Endothelial cell of umbilical vein (primary cell): ENCODE measurements at regions not wholly inside any gene's neighbourhood (a gene's known extent, or its start where the extent isn't known, plus 50 kb on each side); places are given as distances from the start of the nearest gene placed in this dataset.

Source experiments
- BruUV-seq: library from RNA; stranded (reverse); fragments of 400-500 nt; replicated peaks from 2 replicates; lab custom pipeline; 2021; lab: Mats Ljungman, UMichigan
- CTCF ChIA-PET: fragments of 300-600, 350-600 bp; sonication (Branson Sonifier 250); formaldehyde crosslinking; loops from one replicate; lab custom pipeline; 2021; ENCODE audit warnings: antibody characterized with exemption, inconsistent platforms; lab: Charles Lee
- POLR2A ChIA-PET: fragments of 300-600, 350-600 bp; sonication (Branson Sonifier 250); formaldehyde crosslinking; loops from one replicate; lab custom pipeline; 2021; ENCODE audit warnings: antibody characterized with exemption, inconsistent platforms; lab: Charles Lee
- DNase-seq: peaks from one replicate; pipeline ENCODE4 v3.0.0-alpha.2; 2011; ENCODE audit warnings: low read depth, low spot score
- FAIRE-seq: peaks from 2 replicates; lab custom pipeline; 2011; peaks lifted over from hg19 to GRCh38; lab: Jason Lieb, UNC
- H2AFZ ChIP-seq: 2 replicates; pipeline ENCODE4 v1.6.0; 2012; ENCODE audit warnings: low read depth, low read length, control low read depth, inconsistent platforms
- H3K27ac ChIP-seq: 2 replicates; pipeline ENCODE4 v1.5.1; 2011; ENCODE audit warnings: low read depth, mild to moderate bottlenecking, control low read depth, low read length, moderate library complexity; ENCODE audit not compliant: insufficient read depth
- H3K27me3 ChIP-seq, 2 experiments: 2 replicates each; pipeline versions ENCODE4 v1.6.0 to v1.6.1; 2011; ENCODE audit warnings: low read length in 2 of 2, mixed read lengths in 1 of 2; ENCODE audit not compliant: control insufficient read depth in 2 of 2, insufficient read depth in 2 of 2
- H3K36me3 ChIP-seq, 2 experiments: 2 replicates in 1 of 2; 3 replicates in 1 of 2; pipeline ENCODE4 v1.5.1; 2011; ENCODE audit warnings: low read length in 2 of 2, mild to moderate bottlenecking in 1 of 2, moderate library complexity in 1 of 2; ENCODE audit not compliant: control insufficient read depth in 2 of 2, insufficient read depth in 2 of 2; ENCODE audit errors: extremely low read depth in 1 of 2
- H3K4me1 ChIP-seq: 3 replicates; pipeline ENCODE4 v1.5.1; 2011; ENCODE audit warnings: mild to moderate bottlenecking, low read length; ENCODE audit not compliant: control insufficient read depth, insufficient read depth; ENCODE audit errors: extremely low read depth
- H3K4me2 ChIP-seq: 2 replicates; pipeline ENCODE4 v1.6.1; 2011; ENCODE audit warnings: low read length, control low read depth, mixed read lengths; ENCODE audit not compliant: insufficient read depth
- H3K4me3 ChIP-seq, 3 experiments: fragments of 200-600 bp in 1 of 3; sonication (generic), shearing (Covaris generic) in 1 of 3; replicated peaks in 1 of 3; 2 replicates each; pipeline ENCODE4 v1.5.1; 2011 to 2016; ENCODE audit warnings: control low read depth in 3 of 3, low read length in 3 of 3, mild to moderate bottlenecking in 2 of 3, inconsistent platforms in 1 of 3, low read depth in 1 of 3, moderate library complexity in 1 of 3; ENCODE audit not compliant: insufficient read depth in 1 of 3
- H3K79me2 ChIP-seq: 2 replicates; pipeline ENCODE4 v1.6.0; 2012; ENCODE audit warnings: low read length, inconsistent platforms; ENCODE audit not compliant: control insufficient read depth, insufficient read depth
- H3K9ac ChIP-seq: replicated peaks from 2 replicates; pipeline ENCODE3; 2011; ENCODE audit warnings: low read length, control low read depth; ENCODE audit not compliant: insufficient read depth; ENCODE audit errors: extremely low read depth
- H3K9me1 ChIP-seq: replicated peaks from 3 replicates; pipeline ENCODE4 v1.6.0; 2011; ENCODE audit warnings: mild to moderate bottlenecking, low read length; ENCODE audit not compliant: control insufficient read depth, insufficient read depth; ENCODE audit errors: extremely low read depth
- H3K9me3 ChIP-seq: replicated peaks from 2 replicates; pipeline ENCODE4 v1.5.1; 2012; ENCODE audit warnings: low read length, inconsistent platforms; ENCODE audit not compliant: control insufficient read depth, insufficient read depth
- H4K20me1 ChIP-seq: replicated peaks from 2 replicates; pipeline ENCODE3; 2011; ENCODE audit warnings: mild to moderate bottlenecking, low read length; ENCODE audit not compliant: control insufficient read depth, insufficient read depth; ENCODE audit errors: extremely low read depth
- CTCF ChIP-seq, 2 donors: IDR thresholded peaks; 1 replicate in 1 of 2; 2 replicates in 1 of 2; pipeline ENCODE4 v1.5.1; 2011; ENCODE audit warnings: low read length in 2 of 2, mild to moderate bottlenecking in 2 of 2, moderate library complexity in 2 of 2, control low read depth in 1 of 2, inconsistent platforms in 1 of 2, low read depth in 1 of 2; ENCODE audit not compliant: insufficient read depth in 1 of 2; ENCODE audit errors: extremely low read depth in 1 of 2
- EZH2 ChIP-seq: IDR thresholded peaks from 2 replicates; pipeline ENCODE4 v1.6.1; 2012; ENCODE audit warnings: borderline replicate concordance, low read depth, mild to moderate bottlenecking, moderate library complexity, low read length, inconsistent platforms; ENCODE audit not compliant: severe bottlenecking
- FOS ChIP-seq: IDR thresholded peaks from 2 replicates; pipeline ENCODE4 v1.6.1; 2011; ENCODE audit warnings: mild to moderate bottlenecking, low read length, moderate library complexity, borderline replicate concordance; ENCODE audit not compliant: insufficient read depth
- GATA2 ChIP-seq: IDR thresholded peaks from 2 replicates; pipeline ENCODE4 v1.7.0; 2011; ENCODE audit warnings: low read depth, mild to moderate bottlenecking, moderate library complexity, mixed read lengths, low read length; ENCODE audit not compliant: insufficient read length, insufficient read depth
- JUN ChIP-seq: IDR thresholded peaks from 2 replicates; pipeline ENCODE4 v1.6.1; 2011; ENCODE audit warnings: borderline replicate concordance, low read depth; ENCODE audit not compliant: insufficient read length, insufficient read depth
- MYC ChIP-seq: IDR thresholded peaks from one replicate; pipeline ENCODE4 v1.6.1; 2011; ENCODE audit warnings: mild to moderate bottlenecking, low read depth, low read length
- POLR2A ChIP-seq: IDR thresholded peaks from 2 replicates; pipeline ENCODE4 v1.6.1; 2012; ENCODE audit warnings: low read depth, mild to moderate bottlenecking, control low read depth, low read length
- POLR2AphosphoS5 ChIP-seq: IDR thresholded peaks from 2 replicates; pipeline ENCODE4 v1.6.1; 2012; ENCODE audit warnings: low read depth, mild to moderate bottlenecking, control low read depth, low read length, moderate library complexity; ENCODE audit not compliant: insufficient read depth
- dilution Hi-C: fragments of 300-500 bp; cut with MboI; formaldehyde crosslinking; loops from one replicate; pipeline ENCODE4 v1.15.0; 2019; ENCODE audit warnings: low sequenced_read_pairs; ENCODE audit not compliant: extremely low pct_ligation_motif_present
- intact Hi-C: fragments of 100-400 bp; cut with micrococcal nuclease; formaldehyde crosslinking; loops from one replicate; pipeline ENCODE4 v1.10.0; 2022
- TF ChIP-seq, protein P1 (sequence below): IDR thresholded peaks from 2 replicates; pipeline ENCODE4 v1.6.1; 2011; ENCODE audit not compliant: insufficient read depth, insufficient read length

- H4K20me1 ChIP-seq: no peaks in the 10 kb centered on the region
- H3K79me2 ChIP-seq: no peaks in the 10 kb centered on the region
- intact Hi-C loops (no loop called here), dilution Hi-C loops (no loop called here)
- no peaks in the 10 kb centered on the region for H3K9me3 ChIP-seq
- BruUV-seq: no TSS peak
- ChIA-PET POLR2A (no interaction called here), CTCF (no interaction called here)
- no peak overlapping the region for H3K4me2 ChIP-seq
- H2AFZ ChIP-seq: no peak overlapping the region
- TF ChIP-seq FOS (no peak), POLR2AphosphoS5 (no peak), CTCF (IDR thresholded peaks at IDR 0.05; ENCODE audit: extremely low read depth in 1 of 2, insufficient read depth in 1 of 2, low read depth in 1 of 2, low read length in 2 of 2) (no peak), MYC (no peak), JUN (no peak)
- H3K36me3 ChIP-seq: no peaks in the 10 kb centered on the region
- no peaks in the 10 kb centered on the region for H3K9me1 ChIP-seq
- H3K4me1 ChIP-seq: no peaks in the 10 kb centered on the region
- H3K9ac ChIP-seq: no peak overlapping the region
- no peak overlapping the region for H3K4me3 ChIP-seq
- DNase-seq (no peak), FAIRE-seq (no peak)
- no peaks in the 10 kb centered on the region for H3K27me3 ChIP-seq
- H3K27ac ChIP-seq: no peak overlapping the region
Observed at GRCh38 chr2:75340560-75340959, 141.2 kb upstream of the TACR1 start.

GRCh38 chr2:75338461-75338860 lies 139.1 kb upstream of the TACR1 start:
- H3K27me3 ChIP-seq: peaks cover 0 to 2% of the 10 kb centered on the region in 2 experiments
- no peak overlapping the region for H3K4me2 ChIP-seq
- ChIA-PET POLR2A (no interaction called here), CTCF (no interaction called here)
- no peaks in the 10 kb centered on the region for H3K4me1 ChIP-seq
- dilution Hi-C loops: no loop called here
- no peak overlapping the region for H2AFZ ChIP-seq
- no peak for DNase-seq
- no peak for FAIRE-seq
- H3K27ac ChIP-seq: no peak overlapping the region
- no peaks in the 10 kb centered on the region for H3K79me2 ChIP-seq
- H3K9me1 ChIP-seq: no peaks in the 10 kb centered on the region
- H3K9me3 ChIP-seq: no peaks in the 10 kb centered on the region
- H3K4me3 ChIP-seq: no peak overlapping the region
- intact Hi-C loops: no loop called here
- BruUV-seq: no TSS peak
- H4K20me1 ChIP-seq: no peaks in the 10 kb centered on the region
- TF ChIP-seq POLR2AphosphoS5 (no peak), POLR2A (no peak), GATA2 (no peak), FOS (no peak), EZH2 (no peak), JUN (no peak), MYC (no peak), CTCF (IDR thresholded peaks at IDR 0.05; ENCODE audit: extremely low read depth in 1 of 2, insufficient read depth in 1 of 2, low read depth in 1 of 2, low read length in 2 of 2) (no peak)
- TF ChIP-seq, protein P1, sequence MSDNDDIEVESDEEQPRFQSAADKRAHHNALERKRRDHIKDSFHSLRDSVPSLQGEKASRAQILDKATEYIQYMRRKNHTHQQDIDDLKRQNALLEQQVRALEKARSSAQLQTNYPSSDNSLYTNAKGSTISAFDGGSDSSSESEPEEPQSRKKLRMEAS: no peak
- H3K36me3 ChIP-seq: no peaks in the 10 kb centered on the region
- no peak overlapping the region for H3K9ac ChIP-seq
